ENCODE measurements at regions not wholly inside any gene's neighbourhood (a gene's known extent, or its start where the extent isn't known, plus 50 kb on each side); places are given as distances from the start of the nearest gene placed in this dataset.
"Not testable (repeated sequence)": the region's sequence is repeated elsewhere in the genome, so short reads cannot be mapped to it uniquely, and the experiment has no call there.

DNA sequence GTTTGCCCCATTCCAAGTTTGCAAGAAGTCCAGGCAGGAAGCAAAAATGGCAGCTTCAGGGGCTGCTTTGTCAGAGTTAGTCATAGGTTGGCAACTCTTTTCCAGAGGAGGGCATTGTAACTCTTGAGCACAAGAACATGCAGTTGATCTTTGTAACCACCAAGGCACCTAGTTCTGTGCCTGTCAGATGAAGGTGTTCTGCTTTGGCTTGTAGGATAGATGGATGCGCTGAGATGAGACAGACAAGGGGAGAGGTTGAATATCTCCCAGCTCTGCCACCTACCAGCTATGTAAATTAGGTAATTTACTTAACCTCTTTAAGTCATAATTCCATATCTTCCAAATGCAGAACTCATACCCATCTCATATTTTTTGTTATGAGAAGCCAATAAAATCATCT, 89.3 kb downstream of the ZNF648 start:
- Mint-ChIP-seq H3K27ac (no peak overlapping the region), H3K9me3 (peaks cover 6% of the 10 kb centered on the region), H3K4me3 (no peak overlapping the region), H3K36me3 (ENCODE audit: low read depth) (no peaks in the 10 kb centered on the region), H3K4me1 (ENCODE audit: low read depth) (no peaks in the 10 kb centered on the region), H3K27me3 (peaks cover 16% of the 10 kb centered on the region)
- ChIA-PET CTCF (interaction anchor here (1.0 kb wide), 1 partner anchor 67 kb away, joined by 3 read pairs; no protein-coding TSS in a partner anchor), POLR2A (interaction anchor here (0.8 kb wide), 1 partner anchor 13 kb away, joined by 3 read pairs; no protein-coding TSS in a partner anchor)
- ATAC-seq (no peak), DNase-seq (no peak)
- TF ChIP-seq, protein P1, sequence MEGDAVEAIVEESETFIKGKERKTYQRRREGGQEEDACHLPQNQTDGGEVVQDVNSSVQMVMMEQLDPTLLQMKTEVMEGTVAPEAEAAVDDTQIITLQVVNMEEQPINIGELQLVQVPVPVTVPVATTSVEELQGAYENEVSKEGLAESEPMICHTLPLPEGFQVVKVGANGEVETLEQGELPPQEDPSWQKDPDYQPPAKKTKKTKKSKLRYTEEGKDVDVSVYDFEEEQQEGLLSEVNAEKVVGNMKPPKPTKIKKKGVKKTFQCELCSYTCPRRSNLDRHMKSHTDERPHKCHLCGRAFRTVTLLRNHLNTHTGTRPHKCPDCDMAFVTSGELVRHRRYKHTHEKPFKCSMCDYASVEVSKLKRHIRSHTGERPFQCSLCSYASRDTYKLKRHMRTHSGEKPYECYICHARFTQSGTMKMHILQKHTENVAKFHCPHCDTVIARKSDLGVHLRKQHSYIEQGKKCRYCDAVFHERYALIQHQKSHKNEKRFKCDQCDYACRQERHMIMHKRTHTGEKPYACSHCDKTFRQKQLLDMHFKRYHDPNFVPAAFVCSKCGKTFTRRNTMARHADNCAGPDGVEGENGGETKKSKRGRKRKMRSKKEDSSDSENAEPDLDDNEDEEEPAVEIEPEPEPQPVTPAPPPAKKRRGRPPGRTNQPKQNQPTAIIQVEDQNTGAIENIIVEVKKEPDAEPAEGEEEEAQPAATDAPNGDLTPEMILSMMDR (IDR thresholded peaks at IDR 0.05) = no peak
- intact Hi-C loops (cut with micrococcal nuclease) = no loop called here

DNA sequence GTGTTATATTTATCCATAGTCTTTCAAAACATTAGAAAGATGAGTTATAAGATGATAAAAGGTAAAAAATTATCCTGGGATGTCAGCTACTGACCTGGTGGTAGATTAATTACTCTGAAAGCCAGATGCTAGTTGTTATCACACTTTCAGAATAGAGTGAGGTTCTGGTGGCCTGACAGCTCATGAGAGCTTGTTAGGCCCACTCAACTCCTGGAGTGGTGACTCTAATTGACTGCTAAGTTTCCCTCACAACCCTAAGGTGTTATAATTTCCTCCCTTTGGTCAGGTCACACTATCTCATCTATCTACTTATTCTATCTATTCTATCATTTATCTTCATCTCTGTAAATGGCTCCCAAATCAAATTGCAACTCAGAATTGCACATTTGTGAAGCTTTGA, 90.1 kb downstream of the ZNF648 start:
- no peak for ATAC-seq
- CTCF ChIA-PET = no interaction called here
- Mint-ChIP-seq H3K4me3 (no peak overlapping the region), H3K36me3 (ENCODE audit: low read depth) (no peaks in the 10 kb centered on the region), H3K4me1 (ENCODE audit: low read depth) (no peaks in the 10 kb centered on the region), H3K27me3 (peaks cover 16% of the 10 kb centered on the region), H3K9me3 (peaks cover 4% of the 10 kb centered on the region), H3K27ac (no peak overlapping the region)
- TF ChIP-seq, protein P1 (IDR thresholded peaks at IDR 0.05) = no peak
- POLR2A ChIA-PET = no interaction called here
- DNase-seq = no peak
- intact Hi-C loops (cut with micrococcal nuclease) = no loop called here

DNA sequence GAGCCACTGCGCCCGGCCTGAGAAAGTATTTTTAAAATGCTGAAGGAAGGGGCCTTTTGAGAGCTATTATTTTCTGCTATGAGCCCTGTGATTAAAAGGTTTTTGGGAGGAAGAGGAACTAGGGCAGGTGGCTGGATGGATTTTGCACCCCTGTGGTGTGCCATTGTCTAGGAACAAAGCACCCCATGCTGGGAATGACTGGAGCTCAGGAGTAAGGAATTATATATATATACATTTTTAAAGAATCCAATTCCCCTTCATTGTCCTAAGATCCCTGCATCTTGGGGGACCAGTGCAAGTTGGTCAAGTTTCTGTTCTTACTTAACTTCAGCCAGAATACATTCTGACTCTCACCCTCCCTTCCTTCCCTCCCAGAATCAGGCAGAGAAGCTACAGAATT, 91.6 kb downstream of the ZNF648 start:
- Mint-ChIP-seq H3K9me3 (no peaks in the 10 kb centered on the region), H3K4me3 (no peak overlapping the region), H3K36me3 (ENCODE audit: low read depth) (no peaks in the 10 kb centered on the region), H3K4me1 (ENCODE audit: low read depth) (no peaks in the 10 kb centered on the region), H3K27ac (no peak overlapping the region), H3K27me3 (peaks cover 12% of the 10 kb centered on the region)
- ATAC-seq (no peak), DNase-seq (no peak)
- ChIA-PET POLR2A (no interaction called here), CTCF (no interaction called here)
- intact Hi-C loops (cut with micrococcal nuclease) = no loop called here
- TF ChIP-seq, protein P1 (IDR thresholded peaks at IDR 0.05) = no peak

DNA sequence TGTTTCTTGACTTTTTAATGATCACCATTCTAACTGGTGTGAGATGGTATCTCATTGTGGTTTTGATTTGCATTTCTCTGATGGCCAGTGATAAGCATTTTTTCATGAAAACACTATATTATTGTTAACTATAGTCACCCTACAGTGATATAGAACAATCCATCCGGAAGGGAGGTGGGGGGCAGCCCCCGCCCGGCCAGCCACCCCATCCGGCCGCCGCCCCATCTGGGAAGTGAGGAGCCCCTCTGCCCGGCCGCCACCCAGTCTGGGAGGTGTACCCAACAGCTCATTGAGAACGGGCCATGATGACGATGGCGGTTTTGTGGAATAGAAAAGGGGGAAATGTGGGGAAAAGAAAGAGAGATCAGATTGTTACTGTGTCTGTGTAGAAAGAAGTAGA, 106.8 kb downstream of the ZNF648 start:
- DNase-seq; CTCF ChIA-PET; H3K27ac Mint-ChIP-seq; H3K4me3 Mint-ChIP-seq; H3K4me1 Mint-ChIP-seq (ENCODE audit: low read depth); H3K27me3 Mint-ChIP-seq; POLR2A ChIA-PET; ATAC-seq; H3K36me3 Mint-ChIP-seq (ENCODE audit: low read depth); intact Hi-C loops (cut with micrococcal nuclease): not testable (repeated sequence)
- H3K9me3 Mint-ChIP-seq = peaks cover 20% of the 10 kb centered on the region

DNA sequence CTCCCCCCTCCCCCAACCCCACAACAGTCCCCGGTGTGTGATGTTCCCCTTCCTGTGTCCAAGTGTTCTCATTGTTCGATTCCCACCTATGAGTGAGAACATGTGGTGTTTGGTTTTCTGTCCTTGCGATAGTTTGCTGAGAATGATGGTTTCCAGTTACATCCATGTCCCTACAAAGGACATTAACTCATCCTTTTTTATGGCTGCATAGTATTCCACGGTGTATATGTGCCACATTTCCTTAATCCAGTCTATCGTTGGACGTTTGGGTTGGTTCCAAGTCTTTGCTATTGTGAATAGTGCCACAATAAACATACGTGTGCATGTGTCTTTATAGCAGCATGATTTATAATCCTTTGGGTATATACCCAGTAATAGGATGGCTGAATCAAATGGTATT, 107.3 kb downstream of the ZNF648 start:
- H3K27ac Mint-ChIP-seq; H3K4me1 Mint-ChIP-seq (ENCODE audit: low read depth); ATAC-seq; H3K27me3 Mint-ChIP-seq; H3K36me3 Mint-ChIP-seq (ENCODE audit: low read depth); H3K4me3 Mint-ChIP-seq; intact Hi-C loops (cut with micrococcal nuclease); DNase-seq; CTCF ChIA-PET; POLR2A ChIA-PET: not testable (repeated sequence)
- H3K9me3 Mint-ChIP-seq = peaks cover 15% of the 10 kb centered on the region

DNA sequence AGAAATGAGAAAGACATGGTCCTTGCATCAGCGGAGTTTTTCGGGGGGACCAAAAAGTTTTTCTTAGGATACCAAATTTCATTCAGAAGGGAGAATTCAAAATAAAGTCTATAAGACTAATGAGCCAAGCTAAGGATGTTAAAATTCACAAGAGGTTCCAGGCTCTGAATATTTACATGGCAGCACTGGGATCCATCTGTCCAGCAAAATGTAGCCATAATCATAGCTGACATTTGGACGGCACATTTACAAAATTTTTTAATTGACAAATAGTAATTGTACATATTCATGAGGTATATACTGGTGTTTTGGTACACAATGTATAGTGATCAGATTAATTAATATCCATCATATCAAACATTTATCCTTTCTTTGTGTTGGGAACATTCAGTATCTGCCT, 107.9 kb downstream of the ZNF648 start:
- Mint-ChIP-seq H3K27me3 (peaks cover 5% of the 10 kb centered on the region), H3K9me3 (peaks cover 11% of the 10 kb centered on the region), H3K4me1 (ENCODE audit: low read depth) (peaks cover 6% of the 10 kb centered on the region), H3K36me3 (ENCODE audit: low read depth) (no peaks in the 10 kb centered on the region), H3K4me3 (no peak overlapping the region), H3K27ac (no peak overlapping the region)
- ChIA-PET POLR2A (no interaction called here), CTCF (no interaction called here)
- no peak for ATAC-seq
- intact Hi-C loops (cut with micrococcal nuclease) = no loop called here
- no peak for DNase-seq
- TF ChIP-seq, protein P1 (IDR thresholded peaks at IDR 0.05) = no peak
